Activated CD4-positive, alpha-beta memory T cell treated with anti-CD3 and anti-CD28 coated beads for 36 hours (primary cell): ENCODE measurements at regions not wholly inside any gene's neighbourhood (a gene's known extent, or its start where the extent isn't known, plus 50 kb on each side); places are given as distances from the start of the nearest gene placed in this dataset.

Experiments used
- CTCF ChIA-PET: fragments of 350-600 bp; sonication (Branson Sonifier 250); formaldehyde crosslinking; loops from one replicate; lab custom pipeline; 2021; ENCODE audit warnings: antibody characterized with exemption, inconsistent platforms; lab: Charles Lee
- POLR2A ChIA-PET: fragments of 350-600 bp; sonication (Branson Sonifier 250); formaldehyde crosslinking; loops from one replicate; lab custom pipeline; 2021; ENCODE audit warnings: antibody characterized with exemption; lab: Charles Lee
- DNase-seq: peaks from one replicate; pipeline ENCODE4 v3.0.0-alpha.2; 2020
- H3K27ac Mint-ChIP-seq: one replicate; pipeline ENCODE4 v1.8.0; 2021; ENCODE audit warnings: mixed read lengths
- H3K27me3 Mint-ChIP-seq: one replicate; pipeline ENCODE4 v1.8.0; 2021; ENCODE audit warnings: mixed read lengths
- H3K36me3 Mint-ChIP-seq: one replicate; pipeline ENCODE4 v1.8.0; 2021; ENCODE audit warnings: mixed read lengths
- H3K4me1 Mint-ChIP-seq: one replicate; pipeline ENCODE4 v1.8.0; 2021; ENCODE audit warnings: low read depth, mixed read lengths
- H3K4me3 Mint-ChIP-seq: one replicate; pipeline ENCODE4 v1.8.0; 2021; ENCODE audit warnings: mild to moderate bottlenecking, mixed read lengths
- H3K9me3 Mint-ChIP-seq: one replicate; pipeline ENCODE4 v1.8.0; 2021; ENCODE audit warnings: mixed read lengths
- intact Hi-C: fragments of 100-400 bp; cut with micrococcal nuclease; formaldehyde crosslinking; loops from one replicate; pipeline ENCODE4 v1.15.1; 2023

GRCh38 chr20:51228763-51229162 is 205.9 kb upstream of the KCNG1 start:
- no peak for DNase-seq
- intact Hi-C loops: loop anchor here (10.0 kb wide), 1 partner anchor 244 kb away; no protein-coding TSS in a partner anchor
- Mint-ChIP-seq H3K27ac (no peak overlapping the region), H3K9me3 (peaks cover 3% of the 10 kb centered on the region), H3K4me1 (no peaks in the 10 kb centered on the region), H3K36me3 (no peaks in the 10 kb centered on the region), H3K27me3 (peaks cover 8% of the 10 kb centered on the region), H3K4me3 (no peak overlapping the region)
- ChIA-PET CTCF (interaction anchor here (1.0 kb wide), 1 partner anchor 8 kb away, joined by 3 read pairs; no protein-coding TSS in a partner anchor), POLR2A (no interaction called here)

- no peaks in the 10 kb centered on the region for H3K4me1 Mint-ChIP-seq
- H3K27ac Mint-ChIP-seq: no peak overlapping the region
- no peaks in the 10 kb centered on the region for H3K36me3 Mint-ChIP-seq
- CTCF ChIA-PET: no interaction called here
- no peak for DNase-seq
- H3K27me3 Mint-ChIP-seq: peaks cover 10% of the 10 kb centered on the region
- intact Hi-C loops: loop anchor here (10.0 kb wide), 1 partner anchor 243 kb away; no protein-coding TSS in a partner anchor
- H3K9me3 Mint-ChIP-seq: peaks cover 3% of the 10 kb centered on the region
- no peak overlapping the region for H3K4me3 Mint-ChIP-seq
- POLR2A ChIA-PET: no interaction called here
These were observed 204.8 kb upstream of the KCNG1 start for GRCh38 chr20:51227744-51228143.

GRCh38 chr20:51223183-51223720 is 200.3 kb upstream of the KCNG1 start:
- intact Hi-C loops: loop anchor here (10.0 kb wide), 1 partner anchor 238 kb away; no protein-coding TSS in a partner anchor
- DNase-seq: no peak
- Mint-ChIP-seq H3K4me1 (peaks cover 12% of the 10 kb centered on the region), H3K9me3 (peaks cover 3% of the 10 kb centered on the region), H3K36me3 (no peaks in the 10 kb centered on the region), H3K4me3 (no peak overlapping the region), H3K27me3 (peaks cover 30% of the 10 kb centered on the region), H3K27ac (no peak overlapping the region)
- POLR2A ChIA-PET: no interaction called here
- CTCF ChIA-PET: interaction anchor here (0.7 to 1.4 kb wide), 2 partner anchors 82 to 85 kb away, joined by 3 to 5 read pairs; no protein-coding TSS in a partner anchor

- DNase-seq: peak; percentile 47
- CTCF ChIA-PET: interaction anchor here (1.0 to 2.1 kb wide), 3 partner anchors 84 to 154 kb away, joined by 5 to 10 read pairs (median 5); no protein-coding TSS in a partner anchor
- intact Hi-C loops: loop anchor here (2.0 to 10.0 kb wide), 2 partner anchors 85 to 237 kb away; no protein-coding TSS in a partner anchor
- Mint-ChIP-seq H3K27ac (no peak overlapping the region), H3K4me3 (peak overlapping the region; percentile 62), H3K27me3 (peaks cover 34% of the 10 kb centered on the region), H3K9me3 (peaks cover 9% of the 10 kb centered on the region), H3K4me1 (peaks cover 12% of the 10 kb centered on the region), H3K36me3 (no peaks in the 10 kb centered on the region)
- POLR2A ChIA-PET: no interaction called here
These were observed 199.0 kb upstream of the KCNG1 start for GRCh38 chr20:51221791-51222408.

GRCh38 chr20:51221103-51221502 is 198.2 kb upstream of the KCNG1 start:
- H3K4me1 Mint-ChIP-seq: peaks cover 12% of the 10 kb centered on the region
- no peak for DNase-seq
- no peak overlapping the region for H3K4me3 Mint-ChIP-seq
- intact Hi-C loops: loop anchor here (2.0 to 10.0 kb wide), 2 partner anchors 86 to 236 kb away; no protein-coding TSS in a partner anchor
- H3K27ac Mint-ChIP-seq: no peak overlapping the region
- CTCF ChIA-PET: interaction anchor here (0.7 to 2.1 kb wide), 5 partner anchors 8 to 234 kb away, joined by 3 to 10 read pairs (median 4); no protein-coding TSS in a partner anchor
- peaks cover 38% of the 10 kb centered on the region for H3K27me3 Mint-ChIP-seq
- H3K36me3 Mint-ChIP-seq: no peaks in the 10 kb centered on the region
- POLR2A ChIA-PET: no interaction called here
- peaks cover 11% of the 10 kb centered on the region for H3K9me3 Mint-ChIP-seq

GRCh38 chr20:51220293-51220706 is 197.4 kb upstream of the KCNG1 start:
- peaks cover 12% of the 10 kb centered on the region for H3K4me1 Mint-ChIP-seq
- ChIA-PET POLR2A (no interaction called here), CTCF (interaction anchor here (0.7 to 2.1 kb wide), 5 partner anchors 9 to 233 kb away, joined by 3 to 10 read pairs (median 4); no protein-coding TSS in a partner anchor)

GRCh38 chr20:51219544-51219943 is 196.6 kb upstream of the KCNG1 start:
- Mint-ChIP-seq H3K27ac (no peak overlapping the region), H3K4me3 (no peak overlapping the region), H3K36me3 (no peaks in the 10 kb centered on the region), H3K27me3 (peaks cover 50% of the 10 kb centered on the region), H3K4me1 (peaks cover 12% of the 10 kb centered on the region), H3K9me3 (peaks cover 11% of the 10 kb centered on the region)
- CTCF ChIA-PET: interaction anchor here (0.9 to 1.0 kb wide), 3 partner anchors 11 to 90 kb away, joined by 3 to 4 read pairs (median 3); no protein-coding TSS in a partner anchor
- intact Hi-C loops: no loop called here
- no peak for DNase-seq
- POLR2A ChIA-PET: interaction anchor here (0.6 kb wide), 1 partner anchor 14 kb away, joined by 4 read pairs; no protein-coding TSS in a partner anchor

More at GRCh38 chr20:51220293-51220706, 197.4 kb upstream of the KCNG1 start:
- peak; percentile 74 for DNase-seq
- no peaks in the 10 kb centered on the region for H3K36me3 Mint-ChIP-seq
- H3K4me3 Mint-ChIP-seq: no peak overlapping the region
- intact Hi-C loops: loop anchor here (2.0 to 10.0 kb wide), 2 partner anchors 87 to 235 kb away; no protein-coding TSS in a partner anchor
- peaks cover 44% of the 10 kb centered on the region for H3K27me3 Mint-ChIP-seq
- no peak overlapping the region for H3K27ac Mint-ChIP-seq
- peaks cover 11% of the 10 kb centered on the region for H3K9me3 Mint-ChIP-seq

GRCh38 chr20:51218603-51219002 is 195.7 kb upstream of the KCNG1 start:
- CTCF ChIA-PET: interaction anchor here (0.9 to 1.0 kb wide), 2 partner anchors 9 to 428 kb away, joined by 3 to 4 read pairs; no protein-coding TSS in a partner anchor
- no peak for DNase-seq
- POLR2A ChIA-PET: no interaction called here
- peaks cover 12% of the 10 kb centered on the region for H3K4me1 Mint-ChIP-seq
- no peak overlapping the region for H3K4me3 Mint-ChIP-seq
- peaks cover 8% of the 10 kb centered on the region for H3K9me3 Mint-ChIP-seq
- peaks cover 50% of the 10 kb centered on the region for H3K27me3 Mint-ChIP-seq
- no peaks in the 10 kb centered on the region for H3K36me3 Mint-ChIP-seq
- no peak overlapping the region for H3K27ac Mint-ChIP-seq
- intact Hi-C loops: no loop called here

GRCh38 chr20:51217347-51218045 is 194.6 kb upstream of the KCNG1 start:
- DNase-seq: no peak
- H3K36me3 Mint-ChIP-seq: no peaks in the 10 kb centered on the region
- no peak overlapping the region for H3K27ac Mint-ChIP-seq
- POLR2A ChIA-PET: no interaction called here
- intact Hi-C loops: no loop called here
- H3K9me3 Mint-ChIP-seq: peaks cover 8% of the 10 kb centered on the region
- peaks cover 47% of the 10 kb centered on the region for H3K27me3 Mint-ChIP-seq
- CTCF ChIA-PET: no interaction called here
- no peak overlapping the region for H3K4me3 Mint-ChIP-seq
- peaks cover 12% of the 10 kb centered on the region for H3K4me1 Mint-ChIP-seq

GRCh38 chr20:51216850-51217249 is 193.9 kb upstream of the KCNG1 start:
- intact Hi-C loops: no loop called here
- H3K27me3 Mint-ChIP-seq: peaks cover 46% of the 10 kb centered on the region
- no peak overlapping the region for H3K27ac Mint-ChIP-seq
- peaks cover 8% of the 10 kb centered on the region for H3K9me3 Mint-ChIP-seq
- no peak for DNase-seq
- POLR2A ChIA-PET: no interaction called here
- no peak overlapping the region for H3K4me3 Mint-ChIP-seq
- H3K4me1 Mint-ChIP-seq: peaks cover 11% of the 10 kb centered on the region
- CTCF ChIA-PET: no interaction called here
- H3K36me3 Mint-ChIP-seq: no peaks in the 10 kb centered on the region

- ChIA-PET CTCF (interaction anchor here (1.2 kb wide), 1 partner anchor 111 kb away, joined by 3 read pairs; no protein-coding TSS in a partner anchor), POLR2A (no interaction called here)
These were observed 189.9 kb upstream of the KCNG1 start for GRCh38 chr20:51212816-51213215.

More at GRCh38 chr20:51212816-51213215, 189.9 kb upstream of the KCNG1 start:
- peaks cover 8% of the 10 kb centered on the region for H3K9me3 Mint-ChIP-seq
- H3K4me3 Mint-ChIP-seq: no peak overlapping the region
- DNase-seq: no peak
- H3K4me1 Mint-ChIP-seq: no peaks in the 10 kb centered on the region
- no peaks in the 10 kb centered on the region for H3K36me3 Mint-ChIP-seq
- H3K27ac Mint-ChIP-seq: no peak overlapping the region
- intact Hi-C loops: no loop called here
- peaks cover 41% of the 10 kb centered on the region for H3K27me3 Mint-ChIP-seq
